Endothelial cell of umbilical vein (primary cell): ENCODE measurements at regions not wholly inside any gene's neighbourhood (a gene's known extent, or its start where the extent isn't known, plus 50 kb on each side); places are given as distances from the start of the nearest gene placed in this dataset.

Source experiments
- BruUV-seq: library from RNA; stranded (reverse); fragments of 400-500 nt; replicated peaks from 2 replicates; lab custom pipeline; 2021; lab: Mats Ljungman, UMichigan
- CTCF ChIA-PET: fragments of 300-600, 350-600 bp; sonication (Branson Sonifier 250); formaldehyde crosslinking; loops from one replicate; lab custom pipeline; 2021; ENCODE audit warnings: antibody characterized with exemption, inconsistent platforms; lab: Charles Lee
- POLR2A ChIA-PET: fragments of 300-600, 350-600 bp; sonication (Branson Sonifier 250); formaldehyde crosslinking; loops from one replicate; lab custom pipeline; 2021; ENCODE audit warnings: antibody characterized with exemption, inconsistent platforms; lab: Charles Lee
- DNase-seq: peaks from one replicate; pipeline ENCODE4 v3.0.0-alpha.2; 2011; ENCODE audit warnings: low read depth, low spot score
- FAIRE-seq: peaks from 2 replicates; lab custom pipeline; 2011; peaks lifted over from hg19 to GRCh38; lab: Jason Lieb, UNC
- H2AFZ ChIP-seq: 2 replicates; pipeline ENCODE4 v1.6.0; 2012; ENCODE audit warnings: low read depth, low read length, control low read depth, inconsistent platforms
- H3K27ac ChIP-seq: 2 replicates; pipeline ENCODE4 v1.5.1; 2011; ENCODE audit warnings: low read depth, mild to moderate bottlenecking, control low read depth, low read length, moderate library complexity; ENCODE audit not compliant: insufficient read depth
- H3K27me3 ChIP-seq, 2 experiments: 2 replicates each; pipeline versions ENCODE4 v1.6.0 to v1.6.1; 2011; ENCODE audit warnings: low read length in 2 of 2, mixed read lengths in 1 of 2; ENCODE audit not compliant: control insufficient read depth in 2 of 2, insufficient read depth in 2 of 2
- H3K36me3 ChIP-seq, 2 experiments: 2 replicates in 1 of 2; 3 replicates in 1 of 2; pipeline ENCODE4 v1.5.1; 2011; ENCODE audit warnings: low read length in 2 of 2, mild to moderate bottlenecking in 1 of 2, moderate library complexity in 1 of 2; ENCODE audit not compliant: control insufficient read depth in 2 of 2, insufficient read depth in 2 of 2; ENCODE audit errors: extremely low read depth in 1 of 2
- H3K4me1 ChIP-seq: 3 replicates; pipeline ENCODE4 v1.5.1; 2011; ENCODE audit warnings: mild to moderate bottlenecking, low read length; ENCODE audit not compliant: control insufficient read depth, insufficient read depth; ENCODE audit errors: extremely low read depth
- H3K4me2 ChIP-seq: 2 replicates; pipeline ENCODE4 v1.6.1; 2011; ENCODE audit warnings: low read length, control low read depth, mixed read lengths; ENCODE audit not compliant: insufficient read depth
- H3K4me3 ChIP-seq, 3 experiments: fragments of 200-600 bp in 1 of 3; sonication (generic), shearing (Covaris generic) in 1 of 3; replicated peaks in 1 of 3; 2 replicates each; pipeline ENCODE4 v1.5.1; 2011 to 2016; ENCODE audit warnings: control low read depth in 3 of 3, low read length in 3 of 3, mild to moderate bottlenecking in 2 of 3, inconsistent platforms in 1 of 3, low read depth in 1 of 3, moderate library complexity in 1 of 3; ENCODE audit not compliant: insufficient read depth in 1 of 3
- H3K79me2 ChIP-seq: 2 replicates; pipeline ENCODE4 v1.6.0; 2012; ENCODE audit warnings: low read length, inconsistent platforms; ENCODE audit not compliant: control insufficient read depth, insufficient read depth
- H3K9ac ChIP-seq: replicated peaks from 2 replicates; pipeline ENCODE3; 2011; ENCODE audit warnings: low read length, control low read depth; ENCODE audit not compliant: insufficient read depth; ENCODE audit errors: extremely low read depth
- H3K9me1 ChIP-seq: replicated peaks from 3 replicates; pipeline ENCODE4 v1.6.0; 2011; ENCODE audit warnings: mild to moderate bottlenecking, low read length; ENCODE audit not compliant: control insufficient read depth, insufficient read depth; ENCODE audit errors: extremely low read depth
- H3K9me3 ChIP-seq: replicated peaks from 2 replicates; pipeline ENCODE4 v1.5.1; 2012; ENCODE audit warnings: low read length, inconsistent platforms; ENCODE audit not compliant: control insufficient read depth, insufficient read depth
- H4K20me1 ChIP-seq: replicated peaks from 2 replicates; pipeline ENCODE3; 2011; ENCODE audit warnings: mild to moderate bottlenecking, low read length; ENCODE audit not compliant: control insufficient read depth, insufficient read depth; ENCODE audit errors: extremely low read depth
- CTCF ChIP-seq, 2 donors: IDR thresholded peaks; 1 replicate in 1 of 2; 2 replicates in 1 of 2; pipeline ENCODE4 v1.5.1; 2011; ENCODE audit warnings: low read length in 2 of 2, mild to moderate bottlenecking in 2 of 2, moderate library complexity in 2 of 2, control low read depth in 1 of 2, inconsistent platforms in 1 of 2, low read depth in 1 of 2; ENCODE audit not compliant: insufficient read depth in 1 of 2; ENCODE audit errors: extremely low read depth in 1 of 2
- EZH2 ChIP-seq: IDR thresholded peaks from 2 replicates; pipeline ENCODE4 v1.6.1; 2012; ENCODE audit warnings: borderline replicate concordance, low read depth, mild to moderate bottlenecking, moderate library complexity, low read length, inconsistent platforms; ENCODE audit not compliant: severe bottlenecking
- FOS ChIP-seq: IDR thresholded peaks from 2 replicates; pipeline ENCODE4 v1.6.1; 2011; ENCODE audit warnings: mild to moderate bottlenecking, low read length, moderate library complexity, borderline replicate concordance; ENCODE audit not compliant: insufficient read depth
- GATA2 ChIP-seq: IDR thresholded peaks from 2 replicates; pipeline ENCODE4 v1.7.0; 2011; ENCODE audit warnings: low read depth, mild to moderate bottlenecking, moderate library complexity, mixed read lengths, low read length; ENCODE audit not compliant: insufficient read length, insufficient read depth
- JUN ChIP-seq: IDR thresholded peaks from 2 replicates; pipeline ENCODE4 v1.6.1; 2011; ENCODE audit warnings: borderline replicate concordance, low read depth; ENCODE audit not compliant: insufficient read length, insufficient read depth
- MAX ChIP-seq: IDR thresholded peaks from 2 replicates; pipeline ENCODE4 v1.6.1; 2011; ENCODE audit not compliant: insufficient read depth, insufficient read length
- MYC ChIP-seq: IDR thresholded peaks from one replicate; pipeline ENCODE4 v1.6.1; 2011; ENCODE audit warnings: mild to moderate bottlenecking, low read depth, low read length
- POLR2A ChIP-seq: IDR thresholded peaks from 2 replicates; pipeline ENCODE4 v1.6.1; 2012; ENCODE audit warnings: low read depth, mild to moderate bottlenecking, control low read depth, low read length
- POLR2AphosphoS5 ChIP-seq: IDR thresholded peaks from 2 replicates; pipeline ENCODE4 v1.6.1; 2012; ENCODE audit warnings: low read depth, mild to moderate bottlenecking, control low read depth, low read length, moderate library complexity; ENCODE audit not compliant: insufficient read depth
- dilution Hi-C: fragments of 300-500 bp; cut with MboI; formaldehyde crosslinking; loops from one replicate; pipeline ENCODE4 v1.15.0; 2019; ENCODE audit warnings: low sequenced_read_pairs; ENCODE audit not compliant: extremely low pct_ligation_motif_present
- intact Hi-C: fragments of 100-400 bp; cut with micrococcal nuclease; formaldehyde crosslinking; loops from one replicate; pipeline ENCODE4 v1.10.0; 2022

- Histone ChIP-seq H3K27me3 (no peaks in the 10 kb centered on the region), H2AFZ (no peak overlapping the region), H3K27ac (peak overlapping the region; percentile 79), H3K4me1 (peaks cover 14% of the 10 kb centered on the region), H3K9me3 (no peaks in the 10 kb centered on the region), H3K4me3 (no peak overlapping the region), H3K9ac (no peak overlapping the region), H3K9me1 (no peaks in the 10 kb centered on the region), H3K79me2 (no peaks in the 10 kb centered on the region), H4K20me1 (no peaks in the 10 kb centered on the region), H3K36me3 (no peaks in the 10 kb centered on the region), H3K4me2 (peak overlapping the region; percentile 69)
- TF ChIP-seq MYC (no peak), POLR2A (no peak), MAX (no peak), FOS (no peak), POLR2AphosphoS5 (no peak), CTCF (IDR thresholded peaks at IDR 0.05; ENCODE audit: extremely low read depth in 1 of 2, insufficient read depth in 1 of 2, low read depth in 1 of 2, low read length in 2 of 2) (no peak), JUN (no peak), GATA2 (no peak), EZH2 (no peak)
- no TSS peak for BruUV-seq
- ChIA-PET POLR2A (no interaction called here), CTCF (no interaction called here)
- dilution Hi-C loops: no loop called here
- DNase-seq: no peak
- FAIRE-seq: no peak
- intact Hi-C loops: loop anchor here (1.0 to 10.0 kb wide), 3 partner anchors 46 to 1462 kb away; partner anchors contain the start of gene PFN2
These were observed 185.1 kb upstream of the AGTR1 start for GRCh38 chr3:148512648-148513047.
